ENCODE measurements at regions not wholly inside any gene's neighbourhood (a gene's known extent, or its start where the extent isn't known, plus 50 kb on each side); places are given as distances from the start of the nearest gene placed in this dataset.

DNA sequence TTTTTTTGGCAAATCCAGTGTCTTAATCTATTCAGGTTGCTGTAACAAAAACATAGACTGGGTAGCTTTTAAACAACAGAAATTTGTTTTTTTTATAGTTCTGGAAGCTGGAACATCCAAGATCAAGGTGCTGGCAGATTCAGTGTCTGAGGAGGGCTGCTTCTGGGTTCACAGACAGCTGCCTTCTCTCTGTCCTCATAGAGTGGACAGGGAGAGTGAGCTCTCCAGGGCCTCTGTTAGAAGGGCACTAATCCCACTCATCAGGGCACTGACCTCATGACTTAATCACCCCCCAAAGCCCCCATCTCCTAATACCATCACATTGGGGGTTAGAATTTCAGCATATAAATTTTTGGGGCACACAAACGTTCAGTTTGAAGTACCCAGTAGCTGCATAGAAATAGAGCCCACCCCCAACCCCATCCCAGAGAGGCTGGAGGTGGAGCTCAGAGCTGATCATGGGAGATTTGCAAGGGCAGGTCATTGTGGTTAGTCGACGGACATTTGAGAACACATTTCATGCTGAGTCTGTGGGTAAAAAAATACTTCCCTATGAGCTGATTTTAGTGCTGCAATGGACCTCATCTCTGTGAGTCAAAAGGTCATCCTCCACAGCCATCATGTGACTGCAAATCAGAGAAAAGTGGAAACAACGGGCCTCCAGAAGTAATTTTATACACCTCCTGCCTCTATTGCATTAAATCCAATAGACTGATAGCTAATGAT is 203.1 kb upstream of the CADM1 start:
- no peak for DNase-seq (ENCODE audit: extremely low read depth, insufficient read length)
- H3K4me3 ChIP-seq (replicated peaks; ENCODE audit: low read depth, low read length), result no peak overlapping the region
- no peaks in the 10 kb centered on the region for H3K36me3 ChIP-seq (ENCODE audit: control insufficient read depth, insufficient read depth, low read length)
- TF ChIP-seq, protein P1, sequence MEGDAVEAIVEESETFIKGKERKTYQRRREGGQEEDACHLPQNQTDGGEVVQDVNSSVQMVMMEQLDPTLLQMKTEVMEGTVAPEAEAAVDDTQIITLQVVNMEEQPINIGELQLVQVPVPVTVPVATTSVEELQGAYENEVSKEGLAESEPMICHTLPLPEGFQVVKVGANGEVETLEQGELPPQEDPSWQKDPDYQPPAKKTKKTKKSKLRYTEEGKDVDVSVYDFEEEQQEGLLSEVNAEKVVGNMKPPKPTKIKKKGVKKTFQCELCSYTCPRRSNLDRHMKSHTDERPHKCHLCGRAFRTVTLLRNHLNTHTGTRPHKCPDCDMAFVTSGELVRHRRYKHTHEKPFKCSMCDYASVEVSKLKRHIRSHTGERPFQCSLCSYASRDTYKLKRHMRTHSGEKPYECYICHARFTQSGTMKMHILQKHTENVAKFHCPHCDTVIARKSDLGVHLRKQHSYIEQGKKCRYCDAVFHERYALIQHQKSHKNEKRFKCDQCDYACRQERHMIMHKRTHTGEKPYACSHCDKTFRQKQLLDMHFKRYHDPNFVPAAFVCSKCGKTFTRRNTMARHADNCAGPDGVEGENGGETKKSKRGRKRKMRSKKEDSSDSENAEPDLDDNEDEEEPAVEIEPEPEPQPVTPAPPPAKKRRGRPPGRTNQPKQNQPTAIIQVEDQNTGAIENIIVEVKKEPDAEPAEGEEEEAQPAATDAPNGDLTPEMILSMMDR (IDR thresholded peaks at IDR 0.05; ENCODE audit: insufficient read depth, low read length, poor library complexity, severe bottlenecking), result no peak
- H3K27me3 ChIP-seq (replicated peaks; ENCODE audit: control insufficient read depth, insufficient read depth, low read length), result no peaks in the 10 kb centered on the region; the same call in 1 of the 2 replicates

DNA sequence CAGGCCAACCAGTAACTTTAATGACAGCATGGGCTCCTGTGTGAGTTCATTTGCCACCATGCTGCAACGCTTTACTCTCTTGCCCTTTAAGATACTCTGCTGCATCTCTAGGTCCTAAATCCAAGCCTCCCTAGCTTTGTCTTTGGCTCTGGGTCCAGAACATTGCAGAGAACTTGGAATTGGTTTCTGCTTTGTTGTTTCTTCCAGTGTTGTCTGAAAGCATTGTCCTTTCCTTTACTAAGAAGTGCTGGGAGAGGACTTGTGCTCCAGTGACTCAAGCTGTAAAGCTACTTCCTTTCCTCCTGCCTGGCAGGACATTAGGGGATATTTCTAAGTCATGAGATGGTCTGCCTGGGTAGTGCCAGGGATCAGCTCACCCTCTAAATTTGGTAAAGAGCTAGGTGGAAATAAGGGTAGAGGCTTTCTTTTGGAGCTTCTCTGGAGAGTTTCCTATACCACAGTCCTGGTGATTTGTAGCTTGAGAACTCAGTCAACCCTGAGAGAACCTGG is 202.5 kb upstream of the CADM1 start:
- no peaks in the 10 kb centered on the region for H3K27me3 ChIP-seq (replicated peaks; ENCODE audit: control insufficient read depth, insufficient read depth, low read length)
- H3K36me3 ChIP-seq (ENCODE audit: control insufficient read depth, insufficient read depth, low read length), result no peaks in the 10 kb centered on the region
- TF ChIP-seq, protein P1 (IDR thresholded peaks at IDR 0.05; ENCODE audit: insufficient read depth, low read length, poor library complexity, severe bottlenecking), result no peak
- H3K4me3 ChIP-seq (replicated peaks; ENCODE audit: low read depth, low read length), result no peak overlapping the region
- no peak for DNase-seq (ENCODE audit: extremely low read depth, insufficient read length)

DNA sequence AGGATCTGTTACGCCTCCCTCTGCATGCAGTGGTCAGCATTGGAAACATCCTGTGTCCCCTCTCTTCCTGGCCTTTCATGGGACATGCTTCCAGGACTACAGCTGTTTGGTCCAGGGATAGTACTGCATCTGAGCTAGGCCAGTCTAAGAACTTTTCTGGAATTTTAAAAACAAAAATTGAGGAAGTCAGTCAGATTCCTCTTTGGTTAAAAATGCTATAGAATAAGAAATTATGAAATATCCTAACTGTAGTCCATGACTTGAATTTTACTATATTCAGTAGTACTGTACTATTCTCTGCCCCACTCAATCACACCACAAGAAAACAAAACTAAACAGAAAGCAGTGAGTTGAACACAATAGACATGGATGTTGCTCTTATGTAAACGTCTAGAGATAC is 201.0 kb upstream of the CADM1 start:
- Histone ChIP-seq H3K4me3 (replicated peaks; ENCODE audit: low read depth, low read length) (no peak overlapping the region), H3K36me3 (ENCODE audit: control insufficient read depth, insufficient read depth, low read length) (no peaks in the 10 kb centered on the region), H3K27me3 (replicated peaks; ENCODE audit: control insufficient read depth, insufficient read depth, low read length) (no peaks in the 10 kb centered on the region)
- DNase-seq (ENCODE audit: extremely low read depth, insufficient read length), result no peak
- TF ChIP-seq, protein P1 (IDR thresholded peaks at IDR 0.05; ENCODE audit: insufficient read depth, low read length, poor library complexity, severe bottlenecking), result no peak

DNA sequence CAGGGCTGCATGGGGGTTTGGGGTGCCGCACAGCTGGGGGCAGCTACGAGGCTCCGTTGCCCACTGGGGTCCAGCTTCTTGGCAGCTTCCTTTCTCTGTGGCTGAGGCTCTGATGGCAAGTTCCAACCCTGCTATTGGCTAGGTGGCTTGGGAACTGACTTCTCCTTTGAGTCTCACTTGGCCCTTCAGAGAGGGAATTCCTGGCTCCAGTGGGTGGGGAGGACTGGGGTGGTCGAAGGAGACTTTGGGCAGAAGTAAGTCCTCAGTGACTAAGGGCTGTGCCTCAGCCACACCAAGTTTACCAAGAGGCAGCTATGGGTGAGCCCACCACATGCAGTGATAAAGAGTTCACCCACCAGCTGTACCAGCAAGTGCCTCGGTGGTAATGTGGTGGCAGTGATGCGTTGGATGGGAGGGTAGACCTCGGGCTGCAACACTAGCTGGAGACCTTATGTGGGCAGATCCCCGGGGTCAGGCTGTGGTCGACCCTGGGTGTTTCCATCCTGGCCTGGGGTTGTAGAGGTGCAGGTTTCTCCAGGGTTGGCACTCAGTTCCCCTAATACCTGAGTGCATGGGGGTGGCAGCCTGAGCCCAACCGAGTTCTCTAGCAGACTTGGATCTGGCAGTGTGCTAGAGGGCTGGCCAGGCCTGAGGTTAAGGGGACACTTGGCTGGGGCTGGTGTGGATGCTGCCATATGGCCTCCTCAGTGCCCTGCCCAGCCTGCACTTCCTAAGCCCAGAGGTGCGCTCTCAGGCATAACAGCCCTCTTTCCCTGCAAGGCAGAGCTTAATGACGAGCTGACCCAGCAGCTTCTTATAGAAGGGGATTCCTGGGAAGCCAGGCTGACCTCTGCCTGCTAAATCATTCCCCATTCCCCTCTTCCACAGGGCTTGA is 197.0 kb upstream of the CADM1 start:
- Histone ChIP-seq H3K36me3 (ENCODE audit: control insufficient read depth, insufficient read depth, low read length) (no peaks in the 10 kb centered on the region), H3K4me3 (replicated peaks; ENCODE audit: low read depth, low read length) (no peak overlapping the region), H3K27me3 (replicated peaks; ENCODE audit: control insufficient read depth, insufficient read depth, low read length) (no peaks in the 10 kb centered on the region; the same call in 1 of the 2 replicates)
- TF ChIP-seq, protein P1 (IDR thresholded peaks at IDR 0.05; ENCODE audit: insufficient read depth, low read length, poor library complexity, severe bottlenecking), result no peak
- DNase-seq (ENCODE audit: extremely low read depth, insufficient read length), result no peak

DNA sequence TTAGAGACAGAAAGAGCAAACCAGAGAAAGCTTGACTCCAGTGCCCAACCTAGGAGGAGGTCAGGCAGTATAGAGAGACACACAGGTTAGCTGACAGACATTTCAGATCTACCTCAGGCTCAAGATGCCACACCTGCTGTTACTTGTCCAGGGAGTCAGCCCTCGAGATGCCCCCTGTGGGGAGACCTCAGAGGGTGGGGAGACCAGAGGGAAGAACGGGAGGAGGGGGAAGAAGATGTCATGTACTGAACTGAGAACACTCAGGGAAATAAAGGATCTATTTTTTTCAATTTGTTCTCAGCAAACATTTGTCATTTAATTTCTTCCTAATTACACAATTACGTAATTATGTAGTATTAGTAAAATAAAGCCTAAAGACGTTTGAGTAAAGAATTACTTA is 196.3 kb upstream of the CADM1 start:
- no peaks in the 10 kb centered on the region; the same call in 1 of the 2 replicates for H3K27me3 ChIP-seq (replicated peaks; ENCODE audit: control insufficient read depth, insufficient read depth, low read length)
- TF ChIP-seq, protein P1 (IDR thresholded peaks at IDR 0.05; ENCODE audit: insufficient read depth, low read length, poor library complexity, severe bottlenecking), result no peak
- no peaks in the 10 kb centered on the region for H3K36me3 ChIP-seq (ENCODE audit: control insufficient read depth, insufficient read depth, low read length)
- no peak for DNase-seq (ENCODE audit: extremely low read depth, insufficient read length)
- no peak overlapping the region for H3K4me3 ChIP-seq (replicated peaks; ENCODE audit: low read depth, low read length)
